ENCODE measurements at regions not wholly inside any gene's neighbourhood (a gene's known extent, or its start where the extent isn't known, plus 50 kb on each side); places are given as distances from the start of the nearest gene placed in this dataset.

- no peak for TF ChIP-seq CTCF (IDR thresholded peaks at IDR 0.05)
- TF ChIP-seq POLR2A (IDR thresholded peaks at IDR 0.05) = no peak
Observed at GRCh38 chr2:139394801-139395200, 614.6 kb upstream of the NXPH2 start.
